GM12873 (cell line): ENCODE measurements at regions not wholly inside any gene's neighbourhood (a gene's known extent, or its start where the extent isn't known, plus 50 kb on each side); places are given as distances from the start of the nearest gene placed in this dataset.

Experiments used
- TF ChIP-seq, protein P1 (sequence below): IDR thresholded peaks from 2 replicates; pipeline ENCODE4 v1.5.1; 2012; ENCODE audit warnings: low read depth, mild to moderate bottlenecking, moderate library complexity, low read length, control low read depth; ENCODE audit not compliant: insufficient read depth; ENCODE audit errors: missing control alignments

DNA sequence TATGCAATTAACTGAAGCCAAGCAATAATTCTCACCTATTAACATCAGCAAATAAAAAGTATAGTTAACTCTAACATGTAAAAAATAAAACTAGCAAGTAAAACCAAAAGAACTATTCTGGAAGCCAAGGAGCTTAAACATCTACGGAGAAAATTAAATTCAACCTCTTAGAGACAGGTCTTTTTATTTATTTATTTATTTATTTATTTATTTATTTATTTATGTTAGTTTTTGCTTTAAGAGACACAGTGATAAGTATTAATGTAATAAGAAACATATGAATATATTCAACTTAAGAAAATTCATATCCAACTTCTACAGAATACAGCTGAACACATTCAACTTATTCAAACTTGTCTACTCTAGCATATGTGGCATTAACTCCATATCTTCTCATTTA lies 472.1 kb upstream of the IZUMO3 start:
- TF ChIP-seq, protein P1, sequence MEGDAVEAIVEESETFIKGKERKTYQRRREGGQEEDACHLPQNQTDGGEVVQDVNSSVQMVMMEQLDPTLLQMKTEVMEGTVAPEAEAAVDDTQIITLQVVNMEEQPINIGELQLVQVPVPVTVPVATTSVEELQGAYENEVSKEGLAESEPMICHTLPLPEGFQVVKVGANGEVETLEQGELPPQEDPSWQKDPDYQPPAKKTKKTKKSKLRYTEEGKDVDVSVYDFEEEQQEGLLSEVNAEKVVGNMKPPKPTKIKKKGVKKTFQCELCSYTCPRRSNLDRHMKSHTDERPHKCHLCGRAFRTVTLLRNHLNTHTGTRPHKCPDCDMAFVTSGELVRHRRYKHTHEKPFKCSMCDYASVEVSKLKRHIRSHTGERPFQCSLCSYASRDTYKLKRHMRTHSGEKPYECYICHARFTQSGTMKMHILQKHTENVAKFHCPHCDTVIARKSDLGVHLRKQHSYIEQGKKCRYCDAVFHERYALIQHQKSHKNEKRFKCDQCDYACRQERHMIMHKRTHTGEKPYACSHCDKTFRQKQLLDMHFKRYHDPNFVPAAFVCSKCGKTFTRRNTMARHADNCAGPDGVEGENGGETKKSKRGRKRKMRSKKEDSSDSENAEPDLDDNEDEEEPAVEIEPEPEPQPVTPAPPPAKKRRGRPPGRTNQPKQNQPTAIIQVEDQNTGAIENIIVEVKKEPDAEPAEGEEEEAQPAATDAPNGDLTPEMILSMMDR, result no peak

- TF ChIP-seq, protein P1, result no peak
Measured at GRCh38 chr9:25010027-25010662, 464.4 kb upstream of the IZUMO3 start.

- TF ChIP-seq, protein P1, result peak; percentile 37
Measured at GRCh38 chr9:25003686-25004085, 458.0 kb upstream of the IZUMO3 start.

DNA sequence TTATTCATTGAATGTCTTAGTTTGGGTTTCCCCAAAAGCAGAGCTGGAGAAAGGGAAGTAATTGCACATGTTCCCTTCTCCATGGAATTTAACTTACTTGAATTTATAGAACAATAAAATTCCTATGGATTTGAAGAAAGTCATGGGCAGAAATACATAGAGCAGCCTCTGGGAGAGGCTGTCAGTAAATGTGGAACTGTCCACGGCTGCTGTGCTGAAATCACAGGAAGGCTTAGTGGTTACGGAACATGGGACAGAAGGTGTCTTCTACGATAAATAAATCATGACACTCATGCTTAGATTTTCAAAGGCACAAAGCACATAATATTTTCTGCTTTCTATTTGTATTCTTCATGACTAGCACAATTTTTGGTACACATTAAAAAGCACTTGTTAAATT lies 440.6 kb upstream of the IZUMO3 start:
- TF ChIP-seq, protein P1, result no peak

DNA sequence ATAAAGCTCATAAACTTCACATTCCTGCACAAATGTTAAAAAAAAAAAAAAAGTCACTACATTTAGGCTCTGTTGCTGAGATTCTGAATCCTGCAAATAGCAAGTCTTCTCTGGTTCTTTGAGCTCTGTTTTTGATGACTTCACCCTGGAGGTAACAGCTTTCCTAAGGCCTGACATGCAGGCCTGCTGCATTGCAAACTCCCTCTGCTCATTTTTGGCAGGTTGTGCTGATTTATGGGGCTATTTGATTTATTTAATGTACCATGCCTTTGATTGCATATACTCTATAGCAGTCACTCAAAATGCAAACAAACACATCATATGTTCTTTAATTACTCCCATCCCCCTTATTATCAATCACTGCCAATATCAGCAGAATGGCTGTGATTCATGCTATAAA lies 416.1 kb upstream of the IZUMO3 start:
- TF ChIP-seq, protein P1, result no peak

DNA sequence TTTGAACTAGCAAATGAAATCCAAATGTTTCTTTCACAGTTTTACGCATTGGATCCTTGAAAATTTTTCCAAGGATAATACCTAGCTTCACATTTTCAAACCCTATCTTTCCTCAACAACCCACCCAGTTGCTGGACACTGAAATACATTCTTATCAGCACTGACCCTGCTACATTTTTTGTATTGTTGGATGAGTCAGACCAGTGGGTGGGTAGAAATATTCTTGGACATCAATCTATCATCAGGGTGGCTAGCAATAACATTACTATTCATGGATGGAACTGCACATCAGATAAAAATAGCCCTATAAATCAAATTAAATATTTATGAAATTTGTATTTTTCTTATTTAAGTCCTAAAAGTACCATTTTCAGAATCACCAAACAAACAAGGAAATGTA lies 407.4 kb upstream of the IZUMO3 start:
- TF ChIP-seq, protein P1, result no peak

- TF ChIP-seq, protein P1, result no peak
Measured at GRCh38 chr9:24939109-24939850, 393.6 kb upstream of the IZUMO3 start.
